Glomerular endothelial cell (primary cell): ENCODE measurements at regions not wholly inside any gene's neighbourhood (a gene's known extent, or its start where the extent isn't known, plus 50 kb on each side); places are given as distances from the start of the nearest gene placed in this dataset.

ENCODE experiments used
- DNase-seq: peaks from one replicate; pipeline ENCODE4 v3.0.0-alpha.2; 2011; ENCODE audit warnings: low read depth, low spot score; ENCODE audit errors: extremely low read depth

DNA sequence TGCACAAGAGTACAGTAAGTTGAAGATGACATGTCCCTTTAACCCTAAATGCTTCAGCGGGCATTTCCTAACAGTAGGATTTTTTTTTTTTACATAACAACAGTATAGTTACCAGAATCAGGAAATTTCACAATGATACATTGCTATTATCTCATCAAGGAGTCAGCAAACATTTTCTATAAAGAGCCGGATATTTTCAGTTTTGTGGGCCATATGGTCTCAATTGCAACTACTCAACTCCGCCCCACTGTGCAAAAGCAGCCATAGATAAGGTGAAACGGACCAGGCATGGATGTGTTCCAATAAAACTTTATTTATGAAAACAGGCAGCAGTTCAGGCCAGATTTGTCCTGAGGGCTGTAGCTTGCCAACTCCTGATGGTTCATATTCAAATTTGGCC, 130.6 kb downstream of the SMAD6 start:
- DNase-seq: no peak

DNA sequence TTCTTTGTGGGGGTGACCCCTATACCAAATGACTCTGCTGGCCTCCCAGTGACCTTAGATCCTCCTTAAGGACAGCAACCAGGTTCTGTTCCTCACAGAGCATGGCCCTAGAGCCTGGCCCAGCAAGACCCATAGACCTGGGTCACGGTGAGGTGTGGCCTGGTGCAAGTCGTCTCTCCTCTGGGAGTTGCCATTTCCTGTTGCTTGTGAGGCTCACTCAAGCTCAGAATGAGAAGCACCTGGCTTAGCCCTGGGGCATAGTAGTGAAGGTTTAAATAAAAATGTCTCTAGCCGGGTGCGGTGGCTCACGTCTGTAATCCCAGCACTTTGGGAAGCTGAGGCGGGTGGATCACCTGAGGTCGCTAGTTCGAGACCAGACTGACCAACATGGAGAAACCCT, 131.3 kb downstream of the SMAD6 start:
- no peak for DNase-seq

DNA sequence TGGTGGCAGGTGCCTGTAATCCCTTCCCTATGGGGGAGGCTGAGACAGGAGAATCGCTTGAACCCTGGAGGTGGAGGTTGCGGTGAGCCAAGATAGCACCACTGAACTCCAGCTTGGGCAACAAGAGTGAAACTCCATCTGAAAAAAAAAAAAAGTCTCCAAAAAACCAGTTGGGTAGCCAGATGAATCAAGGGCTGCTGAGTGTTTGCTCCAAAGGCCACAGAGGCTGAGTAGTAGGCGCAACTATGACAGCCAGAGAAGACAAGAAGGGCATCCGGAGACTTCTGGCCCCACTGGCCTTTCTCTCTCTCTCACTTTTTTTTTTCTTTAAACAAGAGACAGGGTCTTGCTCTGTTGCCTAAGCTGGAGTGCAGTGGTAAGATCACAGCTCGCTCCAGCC, 131.8 kb downstream of the SMAD6 start:
- DNase-seq: no peak

DNA sequence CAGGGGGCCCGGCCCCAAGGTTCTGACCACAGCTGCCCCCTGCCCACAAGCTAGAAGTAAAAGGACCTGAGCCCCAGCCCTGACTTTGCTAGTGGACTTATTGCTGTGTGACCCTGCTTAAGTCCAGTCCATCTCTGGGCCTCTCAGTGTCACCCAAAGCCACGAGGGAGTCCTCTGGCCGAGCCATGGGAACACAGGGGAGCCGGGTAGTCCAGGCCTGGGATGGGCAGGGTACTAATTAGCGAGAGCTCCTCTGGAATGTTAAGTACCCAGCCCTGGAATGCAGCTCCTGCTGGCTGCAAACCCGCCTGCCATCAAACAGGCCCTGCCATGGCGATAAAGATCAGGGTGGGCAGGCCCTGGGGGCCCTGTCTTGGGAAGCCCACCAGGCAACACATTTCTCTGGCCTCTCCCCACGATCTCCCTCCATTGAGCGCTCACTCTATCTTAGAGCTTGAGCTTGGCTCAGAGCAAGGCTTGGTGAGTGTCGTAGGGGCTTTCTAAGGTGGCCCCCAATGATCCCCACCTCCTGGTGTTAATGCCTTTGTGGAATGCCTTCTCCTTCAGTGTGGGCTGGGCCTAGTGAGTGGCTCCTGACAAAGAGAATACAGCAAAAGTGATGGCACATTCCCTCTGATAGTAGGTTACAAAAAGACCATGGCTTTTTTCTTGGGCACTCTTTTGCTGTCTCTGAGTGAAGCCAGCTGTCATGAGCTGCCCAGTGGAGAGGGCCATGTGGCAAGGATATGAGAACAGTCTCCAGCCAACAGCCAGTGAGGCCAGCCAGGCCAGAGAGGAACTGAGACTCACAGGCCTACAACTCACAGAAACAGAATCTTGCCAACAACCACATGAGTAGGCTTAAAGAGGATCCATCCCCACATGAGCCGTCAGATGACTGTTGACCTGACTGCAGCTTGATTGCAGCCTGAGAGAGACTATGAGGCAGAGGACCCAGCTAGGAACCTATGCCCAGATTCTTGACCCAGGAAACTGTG, 133.1 kb downstream of the SMAD6 start:
- no peak for DNase-seq

DNA sequence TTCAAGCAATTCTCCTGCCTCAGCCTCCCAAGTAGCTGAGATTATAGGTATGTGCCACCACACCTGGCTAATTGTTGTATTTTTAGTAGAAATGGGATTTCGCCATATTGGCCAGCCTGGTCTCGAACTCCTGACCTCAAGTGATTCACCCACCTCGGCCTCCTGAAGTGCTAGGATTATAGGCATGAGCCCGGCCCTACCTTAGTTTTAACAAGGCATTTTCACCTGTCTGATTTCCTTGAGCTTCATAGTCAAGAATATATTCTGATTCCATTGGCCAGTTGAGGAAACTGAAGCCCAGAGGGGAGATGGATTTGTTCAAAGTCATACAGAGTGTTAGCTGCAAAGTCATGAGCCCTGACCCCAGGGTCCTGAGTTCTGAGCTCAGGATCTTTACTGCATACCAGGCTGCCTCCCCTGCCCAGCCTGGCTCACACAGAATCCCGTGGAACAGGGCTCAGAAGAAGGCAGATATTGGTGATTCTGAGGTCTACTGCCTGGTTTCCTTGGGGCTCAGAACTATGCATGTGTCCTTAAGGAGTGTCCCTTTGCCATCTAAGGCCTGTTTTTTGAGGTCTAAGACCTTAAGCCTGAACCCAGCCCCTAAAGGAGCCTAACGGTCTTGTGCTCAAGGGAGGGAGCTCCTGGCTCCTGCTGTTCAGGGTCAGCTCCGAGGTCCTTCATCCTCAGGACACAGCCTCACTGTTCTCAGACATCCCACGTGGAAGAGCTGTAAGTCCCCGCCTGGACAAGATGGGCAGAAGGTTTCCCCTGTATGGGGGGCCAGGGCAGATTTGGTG, 134.4 kb downstream of the SMAD6 start:
- DNase-seq: no peak

DNA sequence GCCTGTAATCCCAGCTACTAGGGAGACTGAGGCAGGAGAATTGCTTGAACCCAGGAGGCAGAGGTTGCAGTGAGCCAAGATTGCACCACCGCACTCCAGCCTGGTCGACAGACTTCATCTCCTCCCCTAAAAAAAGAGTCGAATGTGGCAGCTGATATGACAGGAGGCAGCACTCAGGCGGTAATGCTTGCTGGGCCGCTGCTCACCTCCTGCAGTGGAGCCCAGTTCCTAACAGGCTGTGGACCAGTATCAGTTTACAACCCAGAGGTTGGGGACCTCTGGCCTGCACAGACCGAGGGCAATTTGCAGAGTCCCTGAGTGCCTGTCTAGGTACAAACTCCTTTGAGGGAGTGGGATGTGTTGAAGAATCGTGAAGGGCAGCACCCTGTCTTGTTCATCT, 136.2 kb downstream of the SMAD6 start:
- no peak for DNase-seq

- no peak for DNase-seq
Observed at GRCh38 chr15:66838671-66839239, 136.7 kb downstream of the SMAD6 start.

- no peak for DNase-seq
Observed at GRCh38 chr15:66839506-66840112, 137.6 kb downstream of the SMAD6 start.

DNA sequence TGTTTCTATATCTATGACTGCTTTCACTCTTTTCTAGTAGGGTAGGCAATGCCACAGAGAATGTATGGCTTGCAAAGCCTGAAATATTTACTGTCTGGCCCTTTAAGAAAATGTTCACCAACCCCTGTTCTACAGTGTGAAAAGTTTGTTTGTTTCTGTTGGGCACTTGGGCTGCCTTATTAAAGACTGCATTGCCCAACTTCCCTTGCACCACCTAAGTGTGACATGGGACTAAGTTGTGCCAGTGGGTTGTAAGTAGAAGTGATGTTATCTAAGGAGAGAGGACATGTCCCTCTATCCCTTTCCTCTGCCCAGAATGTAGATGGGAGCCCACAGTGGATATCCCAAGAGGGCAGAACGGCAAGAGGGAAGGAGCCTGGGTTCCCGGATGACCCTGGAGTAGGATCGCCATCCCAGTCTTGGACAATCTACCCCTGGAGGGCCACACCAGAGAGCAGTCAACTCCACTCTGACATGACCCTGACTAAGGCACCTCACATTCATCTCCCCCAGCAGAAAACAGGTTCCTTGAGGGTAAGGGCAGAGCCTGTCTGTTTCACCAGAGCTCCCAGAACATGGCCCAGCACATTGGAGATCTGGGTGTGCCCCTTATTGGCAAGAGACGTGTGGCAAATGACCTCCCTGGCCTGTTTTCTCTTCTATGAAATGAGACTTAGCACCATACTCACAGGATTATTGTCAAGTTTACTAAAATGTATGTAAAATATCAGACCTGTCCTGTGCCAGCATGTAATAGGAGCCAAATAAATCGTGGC, 138.8 kb downstream of the SMAD6 start:
- no peak for DNase-seq

- DNase-seq: no peak
Observed at GRCh38 chr15:66841953-66842681, 140.1 kb downstream of the SMAD6 start.

DNA sequence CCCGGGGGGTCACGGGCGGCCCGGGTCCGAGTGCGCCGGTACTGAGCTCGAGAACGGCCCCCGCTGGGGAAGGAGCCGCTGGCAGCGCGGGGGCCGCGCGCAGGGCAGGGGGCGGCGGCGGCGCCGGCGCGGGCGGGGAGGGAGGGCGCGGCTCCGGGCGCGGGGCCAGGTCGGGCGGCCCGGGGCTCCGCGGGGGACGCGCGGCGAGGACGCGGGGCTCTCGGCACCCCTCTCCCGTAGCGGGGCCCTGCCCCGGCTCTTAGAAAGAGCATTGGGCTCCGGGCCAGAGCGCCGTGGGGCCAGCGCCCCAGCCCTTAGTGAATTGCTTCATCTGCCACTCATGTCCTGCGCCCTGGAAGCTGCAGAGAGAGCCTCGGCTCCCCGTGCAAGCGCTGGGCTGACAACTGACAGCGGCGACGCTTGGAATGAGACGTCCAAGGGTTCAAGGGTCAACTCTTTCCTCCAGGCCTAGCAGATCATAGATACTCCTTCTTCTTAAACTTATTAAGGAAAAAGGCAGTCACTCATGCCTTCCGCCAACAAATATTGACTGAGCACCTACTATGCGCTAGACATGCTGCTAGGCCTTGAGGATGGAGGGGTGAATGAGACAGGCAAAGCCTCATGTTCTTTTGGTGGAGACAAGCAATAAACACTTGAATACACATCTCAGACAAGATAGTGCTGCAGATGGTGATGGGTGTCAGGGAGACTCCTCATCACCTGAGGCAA, 140.8 kb downstream of the SMAD6 start:
- DNase-seq: no peak

GRCh38 chr15:66843581-66843980, 141.5 kb downstream of the SMAD6 start:
- no peak for DNase-seq

GRCh38 chr15:66844041-66844746, 142.2 kb downstream of the SMAD6 start:
- no peak for DNase-seq

DNA sequence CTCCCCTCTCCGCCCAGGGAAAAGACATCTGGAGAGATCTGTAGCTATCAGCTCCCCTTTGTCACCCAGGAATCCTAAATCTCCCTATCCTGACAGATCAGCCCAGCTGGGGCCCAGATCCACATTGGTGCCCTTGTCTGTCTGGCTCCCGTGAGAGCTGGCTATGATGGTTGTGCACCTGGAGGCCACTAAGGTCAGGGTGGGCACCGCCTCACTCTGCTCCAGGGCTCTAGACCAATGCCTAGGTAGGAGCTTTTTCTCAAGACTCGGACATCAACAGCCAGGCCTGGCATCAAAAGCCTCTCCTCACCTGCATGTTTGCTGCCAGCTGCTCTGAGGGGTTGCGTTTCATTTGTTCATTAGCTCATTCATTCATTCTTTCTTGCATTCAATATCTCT, 142.7 kb downstream of the SMAD6 start:
- no peak for DNase-seq

DNA sequence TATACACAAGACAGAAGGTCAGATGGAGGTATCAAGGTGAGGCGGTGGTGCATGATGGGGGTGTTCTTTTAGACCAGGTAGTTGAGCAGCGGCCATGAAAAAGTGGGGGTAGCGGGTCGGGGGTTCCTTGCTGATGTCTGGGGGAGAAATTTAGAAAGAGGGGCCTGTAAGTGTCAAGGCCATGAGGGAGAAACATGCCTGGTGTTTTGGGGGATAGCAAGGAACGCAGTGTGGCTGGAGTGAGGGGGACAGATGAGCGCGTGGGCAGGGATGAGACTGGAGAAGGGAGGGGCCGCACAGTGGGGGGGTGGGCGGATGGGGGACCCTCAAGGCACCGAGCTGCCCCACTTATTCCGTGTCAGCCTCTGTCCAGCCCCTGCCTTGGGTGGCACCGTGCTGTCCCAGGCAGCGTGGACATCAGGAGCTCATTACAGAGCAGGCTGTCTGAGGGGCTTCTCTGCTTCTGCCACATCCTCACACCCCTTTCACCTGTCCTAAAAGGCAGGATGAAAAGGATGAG, 143.3 kb downstream of the SMAD6 start:
- no peak for DNase-seq

GRCh38 chr15:66846031-66846430, 144.0 kb downstream of the SMAD6 start:
- no peak for DNase-seq

GRCh38 chr15:66846811-66847210, 144.8 kb downstream of the SMAD6 start:
- DNase-seq: no peak

DNA sequence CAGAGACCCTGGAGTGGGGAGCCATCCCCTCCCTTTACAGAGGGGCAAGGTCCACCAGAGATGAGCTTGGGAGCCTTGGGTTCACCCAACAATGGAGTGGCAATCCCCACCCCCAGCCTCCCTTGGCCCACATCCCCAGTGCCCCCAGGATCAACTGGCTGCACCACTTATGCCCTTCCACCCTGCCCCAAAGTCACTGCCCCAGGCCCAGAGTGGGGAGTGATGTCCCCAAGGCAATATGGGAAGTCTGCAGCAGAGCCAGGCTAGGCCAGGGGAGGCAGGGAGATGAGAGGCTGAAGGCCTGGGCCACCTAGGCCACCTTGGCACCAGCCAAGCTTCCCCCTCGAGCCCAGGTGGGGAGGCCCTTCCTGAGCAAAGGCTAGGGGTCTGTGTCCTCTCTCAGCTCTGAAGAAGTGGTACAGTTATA, 145.5 kb downstream of the SMAD6 start:
- DNase-seq: no peak
